A673 (cell line): ENCODE measurements at regions not wholly inside any gene's neighbourhood (a gene's known extent, or its start where the extent isn't known, plus 50 kb on each side); places are given as distances from the start of the nearest gene placed in this dataset.

Experiments
- BruUV-seq: library from RNA; stranded (reverse); fragments of 400-500 nt; replicated peaks from 2 replicates; lab custom pipeline; 2021; lab: Mats Ljungman, UMichigan
- CTCF ChIA-PET: fragments of 300-600 bp; sonication (Branson Sonifier 250); formaldehyde crosslinking; loops from one replicate; lab custom pipeline; 2022; ENCODE audit warnings: antibody characterized with exemption; lab: Charles Lee
- POLR2A ChIA-PET: fragments of 300-600 bp; sonication (Branson Sonifier 250); formaldehyde crosslinking; loops from one replicate; lab custom pipeline; 2022; ENCODE audit warnings: antibody characterized with exemption; ENCODE audit not compliant: low non-redundant PET; lab: Charles Lee
- DNase-seq: peaks from one replicate; pipeline ENCODE4 v3.0.0-alpha.2; 2015; ENCODE audit warnings: low spot score
- H3K27ac ChIP-seq: fragments of 200-600 bp; sonication (generic); 2 replicates; pipeline ENCODE4 v1.5.1; 2016; ENCODE audit warnings: mixed run types, low read depth, mild to moderate bottlenecking, mixed read lengths, antibody characterized with exemption, low read length; ENCODE audit not compliant: poor library complexity, severe bottlenecking
- H3K27me3 ChIP-seq: fragments of 200-600 bp; sonication (generic); replicated peaks from 2 replicates; pipeline ENCODE4 v1.6.1; 2017; ENCODE audit warnings: mixed run types, low read depth, mild to moderate bottlenecking, mixed read lengths, antibody characterized with exemption, low read length; ENCODE audit not compliant: insufficient read depth, poor library complexity
- H3K36me3 ChIP-seq: fragments of 200-600 bp; sonication (generic); 2 replicates; pipeline ENCODE4 v1.6.1; 2016; ENCODE audit warnings: mixed run types, mild to moderate bottlenecking, mixed read lengths, antibody characterized with exemption, low read length; ENCODE audit not compliant: insufficient read depth, poor library complexity, severe bottlenecking
- H3K4me1 ChIP-seq: fragments of 200-600 bp; sonication (generic); 2 replicates; pipeline ENCODE4 v1.6.1; 2017; ENCODE audit warnings: mixed run types, mild to moderate bottlenecking, mixed read lengths, antibody characterized with exemption, low read length; ENCODE audit not compliant: insufficient read depth, poor library complexity, severe bottlenecking
- H3K4me3 ChIP-seq: fragments of 200-600 bp; sonication (generic); 2 replicates; pipeline ENCODE4 v1.5.1; 2016; ENCODE audit warnings: low read depth, mixed run types, mild to moderate bottlenecking, mixed read lengths, low read length; ENCODE audit not compliant: poor library complexity, severe bottlenecking
- H3K9me3 ChIP-seq: fragments of 200-600 bp; sonication (generic); 2 replicates; pipeline ENCODE4 v1.6.1; 2016; ENCODE audit warnings: mixed run types, low read depth, mild to moderate bottlenecking, mixed read lengths, antibody characterized with exemption, low read length; ENCODE audit not compliant: poor library complexity, severe bottlenecking
- EZH2 ChIP-seq: fragments of 200-600 bp; sonication (generic); IDR thresholded peaks from 2 replicates; pipeline ENCODE4 v1.6.1; 2017; ENCODE audit warnings: borderline replicate concordance, low read depth, mild to moderate bottlenecking, mixed read lengths, antibody characterized with exemption, low read length; ENCODE audit not compliant: poor library complexity, severe bottlenecking
- intact Hi-C: fragments of 100-400 bp; cut with micrococcal nuclease; formaldehyde crosslinking; loops from one replicate; pipeline ENCODE4 v1.10.0; 2022; ENCODE audit not compliant: unreplicated experiment
- TF ChIP-seq, protein P1 (sequence below): fragments of 300-800, 200-600 bp; sonication (generic); conservative IDR thresholded peaks from 2 replicates; pipeline ENCODE4 v1.5.1; 2017; ENCODE audit warnings: low read depth, mild to moderate bottlenecking, antibody characterized with exemption, low read length, moderate library complexity, mixed read lengths

DNA sequence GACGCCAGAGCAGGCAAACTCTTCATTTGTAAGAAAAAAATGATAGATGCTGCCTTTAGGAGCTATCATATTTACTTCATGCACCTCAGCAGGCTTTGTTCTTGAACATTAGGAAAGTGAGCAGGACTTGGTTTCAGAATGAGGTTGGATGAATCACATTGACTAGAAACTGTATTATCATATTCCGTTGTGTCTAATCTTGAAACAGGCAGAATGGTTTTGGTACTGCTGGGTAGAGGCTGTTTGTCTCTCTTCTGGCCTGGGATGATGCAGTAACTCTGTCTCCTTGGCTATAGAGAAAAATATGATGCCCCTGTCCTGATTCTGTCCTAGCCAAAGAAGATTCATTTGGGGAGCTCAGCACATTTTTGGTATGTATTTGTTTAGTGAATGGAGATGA is 344.2 kb upstream of the GRM7 start:
- intact Hi-C loops = no loop called here
- H3K36me3 ChIP-seq = no peaks in the 10 kb centered on the region
- no TSS peak for BruUV-seq
- CTCF ChIA-PET = no interaction called here
- TF ChIP-seq, protein P1, sequence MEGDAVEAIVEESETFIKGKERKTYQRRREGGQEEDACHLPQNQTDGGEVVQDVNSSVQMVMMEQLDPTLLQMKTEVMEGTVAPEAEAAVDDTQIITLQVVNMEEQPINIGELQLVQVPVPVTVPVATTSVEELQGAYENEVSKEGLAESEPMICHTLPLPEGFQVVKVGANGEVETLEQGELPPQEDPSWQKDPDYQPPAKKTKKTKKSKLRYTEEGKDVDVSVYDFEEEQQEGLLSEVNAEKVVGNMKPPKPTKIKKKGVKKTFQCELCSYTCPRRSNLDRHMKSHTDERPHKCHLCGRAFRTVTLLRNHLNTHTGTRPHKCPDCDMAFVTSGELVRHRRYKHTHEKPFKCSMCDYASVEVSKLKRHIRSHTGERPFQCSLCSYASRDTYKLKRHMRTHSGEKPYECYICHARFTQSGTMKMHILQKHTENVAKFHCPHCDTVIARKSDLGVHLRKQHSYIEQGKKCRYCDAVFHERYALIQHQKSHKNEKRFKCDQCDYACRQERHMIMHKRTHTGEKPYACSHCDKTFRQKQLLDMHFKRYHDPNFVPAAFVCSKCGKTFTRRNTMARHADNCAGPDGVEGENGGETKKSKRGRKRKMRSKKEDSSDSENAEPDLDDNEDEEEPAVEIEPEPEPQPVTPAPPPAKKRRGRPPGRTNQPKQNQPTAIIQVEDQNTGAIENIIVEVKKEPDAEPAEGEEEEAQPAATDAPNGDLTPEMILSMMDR = no peak
- TF ChIP-seq EZH2 = no peak
- POLR2A ChIA-PET = no interaction called here
- peaks cover 6% of the 10 kb centered on the region for H3K9me3 ChIP-seq
- H3K27ac ChIP-seq = no peak overlapping the region
- H3K4me3 ChIP-seq = no peak overlapping the region
- H3K27me3 ChIP-seq = no peaks in the 10 kb centered on the region
- no peak for DNase-seq
- H3K4me1 ChIP-seq = no peaks in the 10 kb centered on the region

DNA sequence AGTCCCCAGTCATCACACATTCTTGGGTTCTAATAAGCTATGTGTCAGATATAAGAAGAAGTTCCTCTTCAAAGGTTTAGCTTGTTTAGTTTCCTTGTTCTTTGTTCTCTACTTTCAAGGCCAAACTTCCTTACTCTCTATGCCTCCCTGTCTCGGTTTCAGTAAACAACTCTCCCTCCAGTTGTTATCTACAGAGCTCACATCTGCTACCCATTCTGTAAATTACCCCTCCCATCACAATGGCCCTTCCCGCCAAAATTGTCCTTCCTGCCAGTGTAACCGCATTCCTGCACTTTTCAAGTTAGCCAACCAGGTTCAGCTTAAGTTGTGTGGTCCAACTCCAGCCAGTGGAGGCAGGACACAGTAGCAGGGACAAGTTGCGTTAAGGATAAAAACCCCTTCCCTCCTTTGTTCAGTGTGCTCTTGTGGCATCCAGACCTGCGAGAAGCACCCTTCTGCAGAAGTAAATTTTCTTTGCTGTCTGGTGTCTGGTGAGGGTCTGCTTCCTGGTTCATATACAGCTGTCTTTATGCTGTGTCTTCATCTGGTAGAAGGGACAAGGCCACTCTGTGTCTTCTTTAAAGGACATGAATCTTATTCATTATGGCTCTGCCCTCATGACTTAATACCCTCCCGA is 342.1 kb upstream of the GRM7 start:
- TF ChIP-seq, protein P1 = no peak
- H3K36me3 ChIP-seq = no peaks in the 10 kb centered on the region
- no peak overlapping the region for H3K27ac ChIP-seq
- no peak for DNase-seq
- no TSS peak for BruUV-seq
- POLR2A ChIA-PET = no interaction called here
- intact Hi-C loops = no loop called here
- H3K27me3 ChIP-seq = no peaks in the 10 kb centered on the region
- H3K4me1 ChIP-seq = no peaks in the 10 kb centered on the region
- H3K9me3 ChIP-seq = peaks cover 6% of the 10 kb centered on the region
- H3K4me3 ChIP-seq = no peak overlapping the region
- CTCF ChIA-PET = no interaction called here

DNA sequence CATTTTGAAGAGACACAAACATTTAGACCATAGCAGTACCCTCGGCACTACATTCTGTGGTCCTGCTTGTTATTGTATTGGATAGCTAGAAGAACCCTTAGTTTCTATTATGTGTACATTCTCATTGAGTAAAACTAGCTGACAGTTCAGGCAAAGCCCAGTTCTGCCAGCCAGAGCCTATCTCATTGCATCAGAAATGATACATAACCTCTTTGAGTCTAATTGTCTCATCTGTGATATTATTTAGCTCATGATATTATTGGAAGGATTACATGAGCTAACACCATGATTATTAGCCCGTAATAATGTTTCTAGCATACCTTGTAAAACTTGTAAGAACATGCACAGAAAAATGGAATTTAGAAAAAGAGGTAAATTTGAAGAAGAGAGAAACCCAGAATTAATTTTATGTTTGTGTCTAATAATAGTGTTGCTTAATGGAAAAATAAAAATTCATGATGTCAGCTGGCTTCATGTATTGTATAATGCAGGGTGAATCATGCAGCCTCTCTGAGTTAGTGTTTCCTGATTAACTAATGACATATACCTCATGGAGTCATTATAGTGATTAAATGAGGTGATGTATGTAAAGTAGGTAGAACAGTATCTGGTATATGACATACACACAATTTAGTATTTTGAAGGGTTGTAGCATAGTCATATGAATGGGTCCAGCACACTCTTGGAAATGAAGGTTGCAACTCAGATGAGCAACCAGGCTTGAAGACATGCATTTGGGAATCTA is 339.4 kb upstream of the GRM7 start:
- Histone ChIP-seq H3K4me3 (no peak overlapping the region), H3K4me1 (no peaks in the 10 kb centered on the region), H3K36me3 (no peaks in the 10 kb centered on the region), H3K9me3 (peaks cover 6% of the 10 kb centered on the region), H3K27me3 (no peaks in the 10 kb centered on the region), H3K27ac (no peak overlapping the region)
- no peak for DNase-seq
- ChIA-PET CTCF (no interaction called here), POLR2A (no interaction called here)
- BruUV-seq = no TSS peak
- intact Hi-C loops = no loop called here
- TF ChIP-seq, protein P1 = no peak
- TF ChIP-seq EZH2 = no peak
